Adrenal gland (tissue), 9 donors: ENCODE measurements at regions not wholly inside any gene's neighbourhood (a gene's known extent, or its start where the extent isn't known, plus 50 kb on each side); places are given as distances from the start of the nearest gene placed in this dataset.
A peak's percentile ranks its signal among the peaks of the same experiment; 100 is the strongest.

Source experiments
- DNase-seq, 7 donors: peaks; one replicate each; pipeline ENCODE4 v3.0.0-alpha.2; 2019 to 2020
- H3K27ac ChIP-seq, 5 donors: fragments of 200-600 bp; sonication (generic) in 4 of 5; 1 replicate in 3 of 5; 2 replicates in 2 of 5; pipeline versions ENCODE4 v1.5.1 to v1.8.0; 2016 to 2020; ENCODE audit warnings: mild to moderate bottlenecking in 1 of 5
- H3K27me3 ChIP-seq: fragments of 200-600 bp; 2 replicates; pipeline ENCODE4 v1.8.0; 2021
- H3K36me3 ChIP-seq, 2 donors: fragments of 200-600 bp; replicated peaks in 1 of 2; 1 replicate in 1 of 2; 2 replicates in 1 of 2; pipeline versions ENCODE4 v1.5.1 to v1.8.0; 2018 to 2022
- H3K4me1 ChIP-seq, 2 donors: fragments of 200-600 bp; replicated peaks in 1 of 2; 1 replicate in 1 of 2; 2 replicates in 1 of 2; pipeline versions ENCODE4 v1.5.1 to v1.8.0; 2018 to 2021
- H3K4me3 ChIP-seq, 4 donors: fragments of 200-600 bp; sonication (generic) in 3 of 4; one replicate each; pipeline ENCODE4 v1.5.1; 2016 to 2018
- H3K9me3 ChIP-seq, 3 donors: fragments of 200-600 bp; sonication (generic) in 1 of 3; replicated peaks in 1 of 3; 1 replicate in 2 of 3; 2 replicates in 1 of 3; pipeline versions ENCODE4 v1.5.1 to v1.8.0; 2016 to 2021
- CTCF ChIP-seq, 6 experiments: fragments of 450-650 bp in 4 of 6; fragments of 200-600 bp in 2 of 6; sonication (generic) in 1 of 6; IDR thresholded peaks; 1 replicate in 5 of 6; 2 replicates in 1 of 6; pipeline versions ENCODE4 v1.5.1 to v1.8.0; 2016 to 2021; ENCODE audit warnings: antibody characterized with exemption in 6 of 6, mild to moderate bottlenecking in 2 of 6, moderate library complexity in 1 of 6
- POLR2A ChIP-seq, 2 donors: fragments of 450-650 bp; IDR thresholded peaks; one replicate each; pipeline ENCODE4 v1.6.1; 2017; ENCODE audit warnings: antibody characterized with exemption in 2 of 2, mild to moderate bottlenecking in 2 of 2, moderate library complexity in 1 of 2
- WGBS, 4 donors: extraction: QIAGEN DNeasy Blood & Tissue Kit in 2 of 4; methylation state at CpG; one replicate each; pipeline versions ENCODE4 v1.1.5 to v1.1.7; 2013 to 2017; 5-methylcytosine and 5-hydroxymethylcytosine counted together
- intact Hi-C, 2 donors: fragments of 100-400 bp; cut with DNase I; formaldehyde crosslinking; loops; one replicate each; pipeline versions ENCODE4 v1.14.1 to v1.15.0; 2022 to 2023
- donor health status: healthy with polysubstance abuse.
- donor health status: Bipolar disorder and iron deficiency.
- donor health status: DM: yes; HTN: yes; CAD: no.
- donor health status: DM: no; HTN: no; CAD: no.
- donor health status: DM: no; HTN: no; CAD: no.

GRCh38 chr2:23312996-23313606 lies 71.9 kb upstream of the KLHL29 start:
- TF ChIP-seq CTCF (IDR thresholded peaks at IDR 0.05) (peak in 4 of 6 experiments; percentile 21 to 35 (median 30)), POLR2A (IDR thresholded peaks at IDR 0.05) (no peak)
- no peak for DNase-seq
- 40 to 57% (median 53%) methylated on average over 8 to 10 of the region's 10 CpGs for WGBS, 4 donors
- no peaks in the 10 kb centered on the region for H3K4me1 ChIP-seq
- no peaks in the 10 kb centered on the region for H3K36me3 ChIP-seq
- H3K9me3 ChIP-seq, result no peaks in the 10 kb centered on the region
- H3K27me3 ChIP-seq, result no peaks in the 10 kb centered on the region
- intact Hi-C loops, result no loop called here
- no peak overlapping the region for H3K27ac ChIP-seq
- H3K4me3 ChIP-seq, result no peak overlapping the region

GRCh38 chr2:23314687-23315086 lies 70.3 kb upstream of the KLHL29 start:
- no peak for DNase-seq
- Histone ChIP-seq H3K27ac (no peak overlapping the region), H3K36me3 (no peaks in the 10 kb centered on the region), H3K4me3 (no peak overlapping the region), H3K4me1 (no peaks in the 10 kb centered on the region), H3K9me3 (no peaks in the 10 kb centered on the region), H3K27me3 (no peaks in the 10 kb centered on the region)
- TF ChIP-seq POLR2A (IDR thresholded peaks at IDR 0.05) (no peak), CTCF (IDR thresholded peaks at IDR 0.05) (no peak)
- 88 to 92% (median 89%) methylated on average over 3 of the region's 3 CpGs for WGBS, 4 donors
- intact Hi-C loops, result no loop called here

- intact Hi-C loops, result no loop called here
- no peak for DNase-seq
- Histone ChIP-seq H3K9me3 (no peaks in the 10 kb centered on the region), H3K4me3 (no peak overlapping the region), H3K36me3 (no peaks in the 10 kb centered on the region), H3K27ac (no peak overlapping the region), H3K4me1 (no peaks in the 10 kb centered on the region), H3K27me3 (no peaks in the 10 kb centered on the region)
- no peak for TF ChIP-seq CTCF (IDR thresholded peaks at IDR 0.05)
- no peak for TF ChIP-seq POLR2A (IDR thresholded peaks at IDR 0.05)
- 51 to 67% (median 60%) methylated on average over 6 to 8 of the region's 8 CpGs for WGBS, 4 donors
These were observed 64.9 kb upstream of the KLHL29 start for GRCh38 chr2:23320058-23320457.

- H3K36me3 ChIP-seq, result no peaks in the 10 kb centered on the region
- TF ChIP-seq POLR2A (IDR thresholded peaks at IDR 0.05) (no peak), CTCF (IDR thresholded peaks at IDR 0.05) (no peak)
- H3K27ac ChIP-seq, result no peak overlapping the region
- no peaks in the 10 kb centered on the region for H3K9me3 ChIP-seq
- WGBS, 4 donors, result 89 to 94% (median 91%) methylated on average over 5 of the region's 5 CpGs
- H3K4me1 ChIP-seq, result no peaks in the 10 kb centered on the region
- intact Hi-C loops, result no loop called here
- no peak for DNase-seq
- H3K4me3 ChIP-seq, result no peak overlapping the region
- H3K27me3 ChIP-seq, result no peaks in the 10 kb centered on the region
These were observed 63.2 kb upstream of the KLHL29 start for GRCh38 chr2:23321751-23322150.
